Embryonic facial prominence (tissue), 1 donor: ENCODE measurements at regions not wholly inside any gene's neighbourhood (a gene's known extent, or its start where the extent isn't known, plus 50 kb on each side); places are given as distances from the start of the nearest gene placed in this dataset.
"Not testable (repeated sequence)": the region's sequence is repeated elsewhere in the genome, so short reads cannot be mapped to it uniquely, and the experiment has no call there.

Experiments used
- DNase-seq: peaks from one replicate; pipeline ENCODE4 v3.0.0-alpha.2; 2016; ENCODE audit errors: extremely low spot score

- not testable (repeated sequence) for DNase-seq
These were observed 223.7 kb upstream of the ANKRD20A1 start for GRCh38 chr9:67635067-67635466.

- DNase-seq = not testable (repeated sequence)
These were observed 246.8 kb upstream of the ANKRD20A1 start for GRCh38 chr9:67611900-67612299.

- not testable (repeated sequence) for DNase-seq
These were observed 248.9 kb upstream of the ANKRD20A1 start for GRCh38 chr9:67609872-67610271.

- DNase-seq = not testable (repeated sequence)
These were observed 249.3 kb upstream of the ANKRD20A1 start for GRCh38 chr9:67609435-67609834.

GRCh38 chr9:67605113-67605512 is 253.6 kb upstream of the ANKRD20A1 start:
- DNase-seq = not testable (repeated sequence)

- not testable (repeated sequence) for DNase-seq
These were observed 255.1 kb upstream of the ANKRD20A1 start for GRCh38 chr9:67603609-67604008.

GRCh38 chr9:67592424-67592823 is 266.3 kb upstream of the ANKRD20A1 start:
- DNase-seq = not testable (repeated sequence)

GRCh38 chr9:67555874-67556273 is 302.9 kb upstream of the ANKRD20A1 start:
- not testable (repeated sequence) for DNase-seq

- not testable (repeated sequence) for DNase-seq
These were observed 308.7 kb upstream of the ANKRD20A1 start for GRCh38 chr9:67550044-67550443.

GRCh38 chr9:67529834-67530233 is 328.9 kb upstream of the ANKRD20A1 start:
- not testable (repeated sequence) for DNase-seq

- not testable (repeated sequence) for DNase-seq
These were observed 341.8 kb upstream of the ANKRD20A1 start for GRCh38 chr9:67516938-67517337.

GRCh38 chr9:67514587-67514986 is 344.1 kb upstream of the ANKRD20A1 start:
- DNase-seq = not testable (repeated sequence)

- not testable (repeated sequence) for DNase-seq
These were observed 354.9 kb upstream of the ANKRD20A1 start for GRCh38 chr9:67503728-67504369.

- DNase-seq = not testable (repeated sequence)
These were observed 366.7 kb upstream of the ANKRD20A1 start for GRCh38 chr9:67492028-67492427.

- DNase-seq = not testable (repeated sequence)
These were observed 381.3 kb upstream of the ANKRD20A1 start for GRCh38 chr9:67477465-67477864.

- not testable (repeated sequence) for DNase-seq
These were observed 388.0 kb upstream of the ANKRD20A1 start for GRCh38 chr9:67470739-67471138.

- DNase-seq = not testable (repeated sequence)
These were observed 390.4 kb upstream of the ANKRD20A1 start for GRCh38 chr9:67468326-67468725.

GRCh38 chr9:67461796-67462757 is 396.7 kb upstream of the ANKRD20A1 start:
- DNase-seq = not testable (repeated sequence)

- DNase-seq = not testable (repeated sequence)
These were observed 405.8 kb upstream of the ANKRD20A1 start for GRCh38 chr9:67452941-67453340.

GRCh38 chr9:67442313-67442712 is 416.4 kb upstream of the ANKRD20A1 start:
- not testable (repeated sequence) for DNase-seq

GRCh38 chr9:67437011-67437410 is 421.7 kb upstream of the ANKRD20A1 start:
- not testable (repeated sequence) for DNase-seq

GRCh38 chr9:67424881-67425280 is 432.5 kb upstream of the SPATA31A3 start:
- not testable (repeated sequence) for DNase-seq
